ENCODE measurements at regions not wholly inside any gene's neighbourhood (a gene's known extent, or its start where the extent isn't known, plus 50 kb on each side); places are given as distances from the start of the nearest gene placed in this dataset.

GRCh38 chr13:95496485-95496884 is 56.0 kb upstream of the CLDN10 start:
- no peaks in the 10 kb centered on the region for H3K36me3 ChIP-seq (ENCODE audit: control insufficient read depth in 4 of 4, insufficient read depth in 4 of 4, low read length in 4 of 4)
- H3K9ac ChIP-seq (ENCODE audit: insufficient read depth in 1 of 2, low read length in 2 of 2) = no peak overlapping the region
- no peak overlapping the region for H3K27ac ChIP-seq (ENCODE audit: low read depth in 1 of 2, low read length in 1 of 2)
- no peak for ATAC-seq (ENCODE audit: insufficient read depth, low FRiP score)
- H3K4me1 ChIP-seq (ENCODE audit: control insufficient read depth in 5 of 5, insufficient read depth in 5 of 5, low read length in 5 of 5) = peaks cover 0 to 6% (median 2%) of the 10 kb centered on the region in 5 donors
- no peaks in the 10 kb centered on the region for H3K27me3 ChIP-seq (ENCODE audit: control insufficient read depth in 3 of 3, insufficient read depth in 3 of 3, low read length in 2 of 3)
- 81 to 85% methylated on average over 4 of the region's 4 CpGs for whole genome bisulfite sequencing, 2 donors
- H3K4me3 ChIP-seq = no peak overlapping the region
- no peak for TF ChIP-seq CTCF (IDR thresholded peaks at IDR 0.05; ENCODE audit: control extremely low read depth, extremely low read depth)
- DNase-seq = no peak
- peaks cover 0 to 7% (median 2%) of the 10 kb centered on the region in 4 donors for H3K9me3 ChIP-seq (ENCODE audit: control insufficient read depth in 4 of 4, insufficient read depth in 3 of 4, low read length in 3 of 4)

- 20 to 40% methylated on average over 3 of the region's 3 CpGs for WGBS, 2 donors
- ATAC-seq (ENCODE audit: insufficient read depth, low FRiP score) (no peak), DNase-seq (peak in 2 of 3 donors; percentile 15 to 32)
- Histone ChIP-seq H3K4me3 (no peak overlapping the region), H3K9ac (ENCODE audit: insufficient read depth in 1 of 2, low read length in 2 of 2) (no peak overlapping the region), H3K4me1 (ENCODE audit: control insufficient read depth in 5 of 5, insufficient read depth in 5 of 5, low read length in 5 of 5) (peaks cover 0 to 6% (median 2%) of the 10 kb centered on the region in 5 donors), H3K36me3 (ENCODE audit: control insufficient read depth in 4 of 4, insufficient read depth in 4 of 4, low read length in 4 of 4) (no peaks in the 10 kb centered on the region), H3K9me3 (ENCODE audit: control insufficient read depth in 4 of 4, insufficient read depth in 3 of 4, low read length in 3 of 4) (peaks cover 0 to 7% (median 2%) of the 10 kb centered on the region in 4 donors), H3K27me3 (ENCODE audit: control insufficient read depth in 3 of 3, insufficient read depth in 3 of 3, low read length in 2 of 3) (no peaks in the 10 kb centered on the region), H3K27ac (ENCODE audit: low read depth in 1 of 2, low read length in 1 of 2) (no peak overlapping the region)
- TF ChIP-seq CTCF (IDR thresholded peaks at IDR 0.05; ENCODE audit: control extremely low read depth, extremely low read depth) = no peak
These were observed 55.1 kb upstream of the CLDN10 start for GRCh38 chr13:95497381-95497807.

- no peak for TF ChIP-seq CTCF (IDR thresholded peaks at IDR 0.05; ENCODE audit: control extremely low read depth, extremely low read depth)
- ATAC-seq (ENCODE audit: insufficient read depth, low FRiP score) = no peak
- H3K9ac ChIP-seq (ENCODE audit: insufficient read depth in 1 of 2, low read length in 2 of 2) = no peak overlapping the region
- DNase-seq = no peak
- peaks cover 0 to 8% (median 3%) of the 10 kb centered on the region in 4 donors for H3K9me3 ChIP-seq (ENCODE audit: control insufficient read depth in 4 of 4, insufficient read depth in 3 of 4, low read length in 3 of 4)
- 76 to 88% methylated on average over 8 of the region's 8 CpGs for WGBS, 2 donors
- no peak overlapping the region for H3K27ac ChIP-seq (ENCODE audit: low read depth in 1 of 2, low read length in 1 of 2)
- H3K36me3 ChIP-seq (ENCODE audit: control insufficient read depth in 4 of 4, insufficient read depth in 4 of 4, low read length in 4 of 4) = no peaks in the 10 kb centered on the region
- no peak overlapping the region for H3K4me3 ChIP-seq
- no peaks in the 10 kb centered on the region for H3K27me3 ChIP-seq (ENCODE audit: control insufficient read depth in 3 of 3, insufficient read depth in 3 of 3, low read length in 2 of 3)
- H3K4me1 ChIP-seq (ENCODE audit: control insufficient read depth in 5 of 5, insufficient read depth in 5 of 5, low read length in 5 of 5) = peaks cover 0 to 6% (median 2%) of the 10 kb centered on the region in 5 donors
These were observed 53.6 kb upstream of the CLDN10 start for GRCh38 chr13:95498886-95499285.
